ENCODE measurements at regions not wholly inside any gene's neighbourhood (a gene's known extent, or its start where the extent isn't known, plus 50 kb on each side); places are given as distances from the start of the nearest gene placed in this dataset.
"Not testable (repeated sequence)": the region's sequence is repeated elsewhere in the genome, so short reads cannot be mapped to it uniquely, and the experiment has no call there.

DNA sequence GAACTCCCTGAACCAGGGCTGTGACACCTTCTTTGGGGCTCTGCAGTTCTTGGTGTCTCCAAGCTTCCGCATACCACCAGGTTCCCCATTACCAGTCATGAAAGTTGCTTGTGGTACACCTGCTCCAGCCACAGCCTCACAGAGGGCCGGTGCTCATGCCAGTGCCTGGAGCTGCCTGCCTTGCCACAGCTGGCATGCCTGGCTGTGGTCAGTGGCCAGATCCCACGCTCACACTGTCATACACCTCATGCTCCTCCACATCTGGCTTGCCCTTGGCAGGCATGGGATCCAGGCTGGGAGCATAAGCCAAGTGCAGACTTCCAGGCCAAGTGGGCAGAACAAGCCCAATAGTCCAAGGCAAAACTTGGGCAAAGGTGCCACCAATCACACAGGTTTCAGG lies 1054.9 kb downstream of the SLITRK5 start:
- DNase-seq = no peak

DNA sequence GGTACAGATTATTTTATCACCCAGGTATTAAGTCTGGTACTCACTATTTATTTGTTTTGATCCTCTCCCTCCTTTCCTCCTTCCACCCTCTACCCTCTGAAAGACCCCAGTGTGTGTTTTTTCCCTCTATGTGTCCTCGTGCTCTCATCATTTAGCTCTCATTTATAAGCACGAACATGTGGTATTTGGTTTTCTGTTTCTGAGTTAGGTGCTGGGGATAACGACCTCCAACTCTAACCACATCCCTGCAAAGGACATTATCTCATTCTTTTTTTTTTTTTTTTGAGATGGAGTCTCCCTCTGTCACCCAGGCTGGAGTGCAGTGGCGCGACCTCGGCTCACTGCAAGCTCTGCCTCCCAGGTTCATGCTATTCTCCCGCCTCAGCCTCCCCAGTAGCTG lies 1056.1 kb downstream of the SLITRK5 start:
- DNase-seq = not testable (repeated sequence)

DNA sequence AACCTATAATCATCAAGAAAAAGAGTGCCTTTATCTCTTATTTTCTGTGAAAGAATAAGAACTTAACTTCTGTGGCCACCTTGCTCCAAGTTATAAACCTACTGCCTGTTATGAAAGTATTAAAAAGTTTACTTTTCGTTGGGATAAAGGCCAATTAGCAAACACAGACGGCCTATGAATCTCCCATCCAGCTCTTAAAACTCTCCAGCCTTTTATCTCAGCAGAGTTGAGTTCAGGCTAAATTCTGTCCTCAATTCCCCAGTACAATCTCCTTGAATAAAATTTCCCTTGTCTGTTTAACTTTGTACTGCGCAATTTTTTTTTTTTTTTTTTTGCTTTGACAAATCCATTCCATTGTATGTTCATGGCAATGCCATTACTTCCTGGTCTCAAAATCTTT lies 1058.4 kb downstream of the SLITRK5 start:
- no peak for DNase-seq

DNA sequence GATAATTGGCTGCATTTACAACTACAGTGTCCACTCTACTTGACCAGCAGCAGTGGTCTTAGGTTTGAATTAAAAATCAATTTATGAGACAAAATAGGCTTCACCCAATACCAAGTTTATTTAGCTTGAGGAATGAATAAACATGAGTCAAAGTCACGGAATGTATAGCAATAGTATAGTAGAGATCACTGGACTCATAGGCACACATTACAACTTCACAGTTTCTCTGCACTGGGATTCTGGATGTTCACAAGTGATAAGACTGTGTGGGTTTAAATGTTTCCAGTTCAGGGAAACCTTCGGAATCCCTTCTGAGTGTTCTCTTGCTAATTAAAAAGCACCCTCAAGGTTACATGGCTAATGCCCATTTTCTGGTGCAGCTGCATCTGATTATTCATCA lies 1064.9 kb downstream of the SLITRK5 start:
- no peak for DNase-seq

DNA sequence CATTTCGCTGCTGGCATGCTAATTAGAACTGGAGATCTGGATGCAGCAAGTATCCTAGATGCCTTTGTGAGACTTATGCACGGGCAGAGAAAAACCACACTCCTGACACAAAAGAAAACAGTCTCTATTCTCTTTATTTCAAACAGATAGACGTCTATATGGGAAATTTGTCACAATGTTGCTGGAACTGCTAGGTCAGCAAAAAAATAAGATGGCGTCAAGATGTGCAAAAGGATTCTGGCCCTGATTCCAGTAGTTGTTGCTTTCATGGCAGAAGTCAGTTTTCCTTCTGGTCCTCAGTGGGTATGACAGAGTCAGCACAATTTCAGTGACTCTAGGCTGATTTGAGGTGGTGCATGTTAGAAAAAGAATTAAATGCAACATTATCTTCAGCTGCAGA lies 1068.0 kb downstream of the SLITRK5 start:
- DNase-seq = no peak

DNA sequence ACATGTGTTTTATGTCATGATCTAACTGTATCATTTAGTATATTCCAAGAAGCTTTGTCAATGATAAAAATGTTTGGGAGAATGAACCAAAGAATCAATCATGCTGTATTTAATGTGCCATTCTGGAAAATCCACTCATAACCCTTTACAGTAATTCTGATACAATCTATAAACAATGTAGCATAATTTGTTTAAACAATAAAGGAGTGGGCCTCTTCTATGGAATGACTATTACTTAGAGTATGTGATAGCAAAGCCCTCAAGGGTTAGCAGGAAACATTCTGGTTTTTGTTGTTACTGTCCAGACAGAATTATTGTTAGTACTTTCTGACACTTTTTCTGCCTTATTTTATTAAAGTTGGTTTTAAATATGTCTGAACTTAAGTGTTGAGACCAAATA lies 1073.1 kb downstream of the SLITRK5 start:
- DNase-seq = no peak

DNA sequence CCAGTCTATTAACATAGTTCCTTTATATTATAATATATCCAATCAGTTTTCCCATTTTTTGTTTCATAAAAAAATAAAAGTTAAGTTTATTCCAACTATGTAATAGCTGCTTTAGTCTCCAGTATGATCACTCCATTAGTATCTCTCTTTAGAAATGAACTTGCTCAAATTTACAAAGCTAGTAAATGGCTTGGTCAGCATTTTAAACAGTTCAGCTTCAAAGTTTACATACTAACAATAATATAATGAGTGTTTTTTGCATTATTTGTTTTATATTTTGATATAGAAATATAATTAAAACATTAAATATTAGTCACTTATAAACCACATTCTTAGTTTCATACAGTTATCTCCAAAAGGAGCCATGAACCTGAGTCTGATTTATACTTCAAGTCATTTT lies 1073.8 kb downstream of the SLITRK5 start:
- DNase-seq = no peak

DNA sequence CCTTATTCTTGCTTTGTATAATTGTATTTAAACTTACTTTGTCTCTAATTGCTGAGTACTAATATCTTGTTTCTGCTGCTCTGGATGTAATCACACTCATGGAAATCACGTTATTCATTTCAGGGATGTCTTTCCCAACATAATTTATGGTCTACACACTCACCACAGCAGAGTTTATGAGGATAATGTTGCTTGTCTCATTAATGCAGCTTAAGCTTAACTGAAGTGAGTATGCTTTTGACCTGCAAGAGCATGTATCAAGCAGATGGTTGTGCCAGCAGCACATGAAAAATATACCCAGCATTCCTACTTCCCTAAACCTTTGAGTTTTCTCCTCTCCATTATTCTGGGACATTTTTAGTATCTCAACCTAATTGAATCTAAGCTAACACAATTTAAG lies 1080.9 kb downstream of the SLITRK5 start:
- DNase-seq = no peak

DNA sequence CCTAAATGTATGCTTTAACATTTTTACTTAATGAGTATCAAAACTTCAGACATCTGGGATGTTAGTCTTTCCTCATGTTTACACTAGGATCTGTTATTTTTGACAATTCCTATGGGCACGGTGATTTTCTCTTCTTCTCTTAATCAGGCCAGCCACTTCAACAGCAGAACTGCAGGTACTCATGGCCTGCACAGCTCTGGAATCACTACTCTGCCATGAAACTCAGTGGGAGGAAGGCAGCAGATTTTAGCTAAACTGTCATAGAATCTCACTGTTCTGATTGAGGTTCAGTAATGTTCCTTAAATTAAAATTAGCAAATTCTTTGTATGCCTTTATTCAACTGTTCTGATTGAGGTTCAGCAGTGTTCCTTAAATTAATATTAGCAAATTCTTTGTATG lies 1083.0 kb downstream of the SLITRK5 start:
- no peak for DNase-seq

DNA sequence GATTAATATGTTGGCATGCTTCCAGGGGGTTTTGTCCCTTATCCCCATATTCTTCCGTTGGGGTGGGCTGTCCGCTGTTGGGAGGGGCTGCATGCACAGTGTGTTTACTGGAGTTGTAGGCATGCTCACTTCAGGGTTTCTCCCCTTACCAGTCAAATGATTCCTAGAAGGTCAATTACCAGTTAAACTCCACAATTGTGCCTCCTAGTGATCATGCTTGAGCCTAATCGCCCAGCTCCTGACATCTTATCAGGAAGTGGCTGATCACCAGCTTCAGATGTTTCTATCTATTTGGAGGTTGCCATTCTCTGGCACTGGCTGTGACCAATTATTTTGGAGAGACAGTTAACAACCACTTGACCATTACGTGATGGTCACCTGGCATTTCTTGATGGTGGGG lies 1090.0 kb downstream of the SLITRK5 start:
- DNase-seq = no peak

DNA sequence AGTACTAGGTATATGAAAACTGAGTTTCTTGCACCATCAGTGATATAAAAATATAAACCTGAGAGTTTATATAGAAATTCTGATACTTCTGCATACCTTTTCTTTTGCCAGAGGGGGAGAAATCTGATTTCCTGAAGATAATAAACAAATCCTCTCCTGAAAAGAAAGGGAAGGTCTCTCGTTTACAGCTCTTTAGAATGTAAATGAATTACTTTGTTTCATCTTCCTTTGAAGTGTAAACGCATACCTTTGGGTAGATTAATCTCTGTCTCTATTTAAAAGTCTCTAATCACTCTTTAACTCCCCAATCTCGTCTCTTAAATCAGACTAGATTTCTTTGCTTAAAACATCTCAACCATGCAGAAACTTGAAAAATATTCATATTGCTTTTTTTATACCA lies 1092.9 kb downstream of the SLITRK5 start:
- no peak for DNase-seq

DNA sequence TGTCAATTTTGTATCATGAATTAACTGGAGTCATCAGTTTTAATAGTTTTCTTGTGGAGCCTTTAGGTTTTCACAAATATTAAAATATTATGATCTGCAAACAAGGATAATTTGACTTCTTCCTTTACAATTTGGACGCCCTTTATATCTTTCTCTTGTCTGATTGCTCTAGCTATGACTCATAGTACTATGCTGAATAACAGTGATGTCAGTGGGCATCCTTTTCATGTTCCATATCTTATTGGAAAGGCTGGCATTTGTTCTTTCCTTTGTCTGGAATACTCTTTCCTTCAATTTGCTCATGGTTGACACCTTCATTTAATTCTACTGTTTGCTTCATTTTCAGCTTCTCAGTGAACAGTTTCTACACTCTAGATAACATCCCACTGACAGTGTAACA lies 1129.3 kb downstream of the SLITRK5 start:
- no peak for DNase-seq

DNA sequence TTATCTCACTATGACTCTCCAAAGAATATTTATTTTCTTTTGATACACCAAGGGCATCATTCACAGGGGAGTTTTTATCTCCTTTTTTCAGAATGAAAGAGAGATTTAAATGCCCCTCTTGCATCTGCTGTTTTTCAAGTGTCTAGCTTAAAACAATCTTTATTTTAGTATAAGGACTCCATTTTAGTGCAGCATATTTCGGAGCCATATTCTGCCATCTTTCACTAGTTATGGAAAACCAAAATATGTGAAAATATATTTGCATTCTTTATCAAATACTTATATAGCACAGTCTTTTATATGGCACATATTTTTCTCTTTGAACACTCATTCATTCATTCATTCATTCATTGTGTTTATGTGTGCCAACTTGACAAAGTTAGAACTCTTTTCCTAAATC lies 1130.2 kb downstream of the SLITRK5 start:
- DNase-seq = no peak

DNA sequence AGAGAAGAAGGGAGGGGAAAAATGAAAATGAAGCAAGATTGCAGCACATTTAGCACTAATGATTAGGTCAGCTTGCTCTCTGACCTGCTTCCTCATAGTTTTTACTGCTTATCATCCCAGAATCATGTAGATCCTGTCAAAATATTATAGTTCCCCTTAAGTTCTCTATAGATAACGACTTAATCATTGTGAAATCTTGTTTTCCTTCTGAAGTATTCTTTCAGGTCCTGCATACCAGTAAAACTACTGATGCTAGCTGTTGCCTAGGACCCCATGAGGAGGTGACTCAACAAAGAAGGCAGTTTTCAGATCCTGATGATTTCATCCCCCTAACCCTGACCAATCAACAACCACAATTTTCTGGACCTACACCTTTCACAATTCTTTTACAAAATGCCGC lies 1131.7 kb downstream of the SLITRK5 start:
- DNase-seq = no peak

DNA sequence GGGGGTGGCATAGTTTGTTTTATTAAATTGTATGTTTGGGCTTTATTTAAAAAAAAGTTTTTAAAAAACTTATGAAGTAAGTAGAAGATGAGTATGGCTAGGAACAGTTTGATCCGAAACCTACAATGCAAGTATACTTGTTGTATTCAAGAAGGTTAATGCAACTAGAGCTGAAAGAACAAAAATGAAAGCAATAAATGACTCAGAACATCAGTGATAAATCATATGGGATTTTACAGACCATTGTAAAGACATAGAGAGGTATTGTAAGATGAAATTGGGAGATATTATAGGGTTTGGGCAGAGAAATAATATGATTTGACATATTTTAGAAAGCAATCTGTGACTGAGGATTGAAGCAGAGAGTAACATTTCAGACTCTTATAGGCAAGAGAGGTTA lies 1135.3 kb downstream of the SLITRK5 start:
- DNase-seq = no peak

DNA sequence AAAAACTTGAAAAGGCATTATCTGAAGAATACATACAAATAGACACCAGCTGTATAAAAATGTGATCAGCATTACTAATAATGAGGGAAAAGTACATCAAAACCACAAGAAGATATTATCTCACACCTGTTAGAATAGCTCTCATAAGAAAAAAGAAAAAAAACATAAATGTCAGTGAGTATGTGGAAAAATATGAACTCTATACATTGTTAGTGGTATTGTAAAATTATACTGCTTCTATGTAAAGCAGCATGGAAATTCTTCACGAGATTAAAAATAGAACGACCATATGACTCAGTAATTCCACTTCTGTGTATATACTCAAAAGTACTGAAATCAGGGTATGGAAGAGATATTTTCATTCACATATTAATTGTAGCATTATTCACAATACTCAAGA lies 1146.4 kb downstream of the SLITRK5 start:
- DNase-seq = no peak

DNA sequence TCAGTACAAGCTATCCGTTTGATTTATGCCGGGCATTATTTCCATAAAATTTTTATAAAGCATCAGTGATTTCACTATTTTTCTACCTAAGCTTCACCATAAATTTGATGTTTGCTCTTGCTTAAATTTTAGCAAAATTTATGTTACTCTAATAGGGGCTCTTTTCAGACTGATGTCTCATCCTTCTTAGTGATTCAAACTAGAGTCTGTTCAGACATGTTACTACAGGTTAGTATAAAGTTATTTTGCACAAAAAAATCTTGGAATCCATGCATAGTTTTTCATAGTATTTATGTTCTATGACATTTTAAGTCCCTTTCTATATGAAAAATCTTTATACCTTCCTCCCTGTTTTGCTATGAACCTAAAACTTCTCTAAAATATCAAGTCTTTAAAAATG lies 1151.9 kb downstream of the SLITRK5 start:
- no peak for DNase-seq

DNA sequence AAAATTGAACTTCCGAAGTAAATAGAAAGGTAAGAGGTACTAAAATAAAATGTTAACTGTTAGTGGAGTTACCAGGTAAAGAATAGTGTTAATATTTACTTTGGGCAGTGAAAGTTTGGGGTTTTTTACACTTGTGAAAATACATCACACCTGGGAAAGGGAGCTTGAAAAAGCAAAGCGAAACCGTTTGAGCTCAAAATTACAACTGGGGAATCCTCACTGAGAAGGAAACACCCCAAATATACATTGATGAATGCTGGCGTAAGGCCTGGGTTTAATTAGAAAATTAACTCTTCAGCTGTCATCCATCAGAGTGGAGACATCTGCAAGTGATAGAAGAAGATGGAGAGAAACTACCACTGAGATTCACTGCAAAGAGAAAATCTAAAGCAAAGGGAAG lies 1153.0 kb downstream of the SLITRK5 start:
- DNase-seq = no peak

DNA sequence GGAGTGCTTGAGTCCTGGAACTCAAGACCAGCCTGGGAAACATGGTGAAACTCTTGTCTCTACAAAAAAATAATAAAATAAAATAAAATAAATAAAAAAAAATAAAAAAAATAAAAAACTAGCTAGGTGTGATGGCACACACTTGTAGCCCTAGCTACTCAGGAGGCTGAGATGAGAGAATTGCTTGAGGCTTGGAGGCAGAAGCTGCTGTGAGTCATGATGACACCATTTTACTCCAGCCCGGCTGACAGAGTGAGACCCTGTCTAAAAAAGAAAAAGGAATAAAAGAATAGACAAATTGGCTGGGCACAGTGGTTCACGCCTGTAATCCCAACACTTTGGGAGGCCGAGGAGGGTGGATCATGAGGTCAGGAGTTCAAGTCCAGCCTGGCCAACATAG lies 1168.9 kb downstream of the SLITRK5 start:
- DNase-seq = no peak

DNA sequence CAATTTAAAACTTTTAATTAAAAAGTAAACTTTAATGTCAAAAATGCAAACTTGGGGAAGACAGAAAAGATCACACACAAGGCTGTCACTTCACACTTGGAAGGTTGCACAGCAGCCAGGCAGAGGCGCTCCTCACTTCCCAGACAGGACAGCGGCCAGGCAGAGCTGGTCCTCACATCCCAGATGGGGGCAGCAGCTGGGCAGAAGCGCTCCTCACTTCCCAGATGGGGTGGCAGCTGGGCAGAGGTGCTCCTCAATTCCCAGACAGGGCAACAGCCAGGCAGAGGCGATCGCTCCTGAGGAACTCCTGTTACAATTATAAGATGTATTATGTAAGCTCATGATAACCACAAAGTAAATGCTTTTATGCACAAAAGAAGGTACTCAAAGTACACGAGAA lies 1181.1 kb downstream of the SLITRK5 start:
- not testable (repeated sequence) for DNase-seq

DNA sequence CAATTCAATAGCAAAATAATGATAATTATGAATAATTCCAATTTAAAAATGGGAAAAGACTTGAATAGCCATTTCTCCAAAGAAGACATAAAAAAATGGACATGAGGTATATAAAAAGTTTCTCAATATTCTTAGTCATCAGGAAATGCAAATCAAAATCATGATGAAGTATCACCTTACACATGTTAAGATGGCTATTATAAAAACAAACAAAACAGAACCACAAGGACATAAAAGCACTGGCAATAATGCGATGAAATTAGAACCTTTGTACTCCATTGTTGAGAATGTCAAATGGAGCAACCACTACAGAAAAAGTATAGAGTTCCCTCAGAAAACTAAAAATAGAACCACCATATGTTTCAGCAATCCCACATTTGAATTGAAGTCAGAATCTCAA lies 1186.1 kb downstream of the SLITRK5 start:
- no peak for DNase-seq

DNA sequence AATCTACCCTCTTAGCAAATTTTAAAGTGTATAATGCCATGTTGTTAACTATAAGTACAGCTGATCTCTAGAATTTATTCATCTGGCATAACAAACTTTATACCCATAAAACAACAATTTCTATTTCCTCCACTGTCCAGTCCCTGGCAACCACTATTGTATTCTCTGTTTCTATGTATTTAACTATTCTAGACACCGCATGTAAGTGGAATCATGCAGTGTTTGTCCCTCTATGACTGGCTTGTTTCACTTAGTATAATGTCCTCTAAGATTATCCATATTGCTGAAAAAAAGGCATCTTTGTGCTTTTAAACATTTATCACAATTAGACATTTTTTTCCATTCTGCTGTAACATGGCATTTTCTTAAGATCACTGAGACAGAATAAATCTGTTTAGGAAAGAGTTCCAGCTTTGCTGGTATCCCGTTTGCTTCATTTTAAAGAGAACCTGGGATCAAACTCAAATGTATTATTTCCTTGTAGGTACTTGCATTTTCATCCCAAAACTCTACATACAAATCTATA lies 1191.0 kb downstream of the SLITRK5 start:
- no peak for DNase-seq

DNA sequence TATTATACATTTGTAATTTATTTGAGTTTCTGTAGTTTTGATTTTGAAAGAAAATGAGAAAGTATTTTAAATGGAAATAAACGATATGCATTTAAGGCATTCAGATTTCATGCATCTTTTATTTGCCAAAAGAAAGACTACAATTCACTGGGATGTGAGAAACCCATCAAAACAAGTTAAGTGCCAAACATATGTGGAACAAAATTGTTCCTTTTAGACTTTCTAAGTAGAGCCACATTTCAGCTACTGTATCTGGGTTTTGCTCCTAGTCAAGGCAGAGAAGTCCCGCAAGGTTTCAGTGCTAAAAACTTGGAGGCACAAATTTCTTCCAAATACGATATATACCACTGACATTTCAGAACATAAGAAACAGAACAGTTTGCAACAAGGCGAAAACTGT lies 1191.9 kb downstream of the SLITRK5 start:
- no peak for DNase-seq

DNA sequence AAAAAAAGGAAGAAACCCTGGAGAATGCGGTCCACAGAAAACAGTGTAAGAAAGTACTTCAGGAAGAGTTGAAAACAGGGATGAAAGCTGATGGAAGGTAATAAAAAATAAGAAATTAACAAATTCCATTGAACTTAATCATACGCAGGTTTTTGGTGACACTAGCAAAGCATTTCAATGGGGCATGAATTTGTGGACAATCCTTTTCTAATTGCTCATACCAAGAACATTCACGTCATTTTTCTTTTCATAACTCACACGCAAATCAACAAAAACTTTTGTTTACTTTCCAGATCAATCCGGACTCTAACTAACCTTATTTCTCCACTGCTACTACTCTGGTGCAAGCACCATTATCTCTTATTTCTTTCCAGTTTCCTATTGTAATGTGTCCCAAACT lies 1195.0 kb downstream of the SLITRK5 start:
- DNase-seq = no peak

DNA sequence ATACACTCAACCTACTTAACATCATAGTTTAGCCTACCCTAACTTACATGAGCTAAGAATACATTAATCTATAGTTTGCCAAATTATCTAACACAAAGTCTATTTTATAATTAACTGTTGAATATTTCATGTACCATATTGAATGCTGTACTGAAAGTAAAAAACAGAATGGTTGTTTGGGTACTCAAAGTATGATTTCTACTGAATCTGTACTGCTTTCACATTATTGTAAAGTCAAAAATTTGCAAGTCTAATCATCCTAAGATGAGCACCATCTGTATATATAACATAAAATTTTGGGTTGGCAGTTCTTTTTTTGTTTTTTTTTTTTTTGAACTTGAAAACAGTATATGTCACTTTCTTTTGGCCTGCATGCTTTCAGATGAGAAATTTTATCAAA lies 1212.6 kb downstream of the SLITRK5 start:
- DNase-seq = no peak

Data from skin of body (tissue), 1 donor.